Panc1 (cell line): ENCODE measurements at regions not wholly inside any gene's neighbourhood (a gene's known extent, or its start where the extent isn't known, plus 50 kb on each side); places are given as distances from the start of the nearest gene placed in this dataset.

Experiments
- ATAC-seq: fragments of 200-7000 bp; cut with Tn5 transposase; 2 replicates; pipeline ENCODE4 v1.9.1; 2020; ENCODE audit warnings: mild to moderate bottlenecking, moderate library complexity
- BruUV-seq: library from RNA; stranded (reverse); fragments of 400-500 nt; replicated peaks from 2 replicates; lab custom pipeline; 2021; lab: Mats Ljungman, UMichigan
- CTCF ChIA-PET: fragments of 300-600 bp; sonication (Branson Sonifier 250); formaldehyde crosslinking; loops from one replicate; lab custom pipeline; 2022; ENCODE audit warnings: antibody characterized with exemption; lab: Charles Lee
- POLR2A ChIA-PET: fragments of 300-600 bp; sonication (Branson Sonifier 250); formaldehyde crosslinking; loops from one replicate; lab custom pipeline; 2022; ENCODE audit warnings: antibody characterized with exemption; lab: Charles Lee
- DNase-seq: peaks from one replicate; pipeline ENCODE4 v3.0.0-alpha.2; 2010; ENCODE audit warnings: low read depth, low spot score
- H3K27ac ChIP-seq: 2 replicates; pipeline ENCODE4 v1.5.1; 2011; ENCODE audit warnings: mild to moderate bottlenecking, low read length, inconsistent platforms
- H3K27me3 ChIP-seq: fragments of 200-500 bp; sonication (Bioruptor generic); 2 replicates; pipeline ENCODE4 v1.6.0; 2014; ENCODE audit warnings: low read length, inconsistent platforms; ENCODE audit not compliant: control insufficient read depth, insufficient read depth
- H3K36me3 ChIP-seq: fragments of 200-500 bp; sonication (Bioruptor generic); 2 replicates; pipeline ENCODE4 v1.5.1; 2014; ENCODE audit warnings: inconsistent platforms, mild to moderate bottlenecking, low read length, moderate library complexity; ENCODE audit not compliant: control insufficient read depth, insufficient read depth
- H3K4me1 ChIP-seq: 2 replicates; pipeline ENCODE4 v1.5.1; 2011; ENCODE audit warnings: inconsistent platforms, mild to moderate bottlenecking, low read length, moderate library complexity; ENCODE audit not compliant: control insufficient read depth, insufficient read depth
- H3K4me3 ChIP-seq, 2 experiments: 2 replicates each; pipeline ENCODE4 v1.5.1; 2011 to 2012; ENCODE audit warnings: low read depth in 2 of 2, low read length in 2 of 2, mild to moderate bottlenecking in 2 of 2, inconsistent platforms in 1 of 2, moderate library complexity in 1 of 2
- H3K9me3 ChIP-seq: fragments of 200-500 bp; sonication (Bioruptor generic); 2 replicates; pipeline ENCODE4 v1.5.1; 2014; ENCODE audit warnings: low read depth, mild to moderate bottlenecking, inconsistent platforms, low read length, moderate library complexity; ENCODE audit not compliant: control insufficient read depth, insufficient read depth
- CTCF ChIP-seq: fragments of 450-650 bp; IDR thresholded peaks from 2 replicates; pipeline ENCODE4 v1.5.1; 2017; ENCODE audit warnings: mild to moderate bottlenecking
- SIN3A ChIP-seq: IDR thresholded peaks from 2 replicates; pipeline ENCODE4 v1.6.1; 2012; ENCODE audit warnings: low read depth, mild to moderate bottlenecking, low read length, moderate library complexity, borderline replicate concordance; ENCODE audit not compliant: insufficient read depth
- TCF7L2 ChIP-seq: IDR thresholded peaks from 2 replicates; pipeline ENCODE4 v1.6.1; 2011; ENCODE audit warnings: mild to moderate bottlenecking, low read depth, low read length, inconsistent platforms
- in situ Hi-C: cut with HindIII; loops from 2 replicates; pipeline ENCODE4 v1.10.0; 2016; ENCODE audit warnings: low sequenced_read_pairs, low pct_unique_long_range_greater_than_20kb
- intact Hi-C: fragments of 100-400 bp; cut with micrococcal nuclease; formaldehyde crosslinking; loops from one replicate; pipeline ENCODE4 v1.10.0; 2022; ENCODE audit not compliant: unreplicated experiment
- TF ChIP-seq, protein P1 (sequence below), 2 experiments: IDR thresholded peaks; 2 replicates each; pipeline ENCODE4 v1.6.1; 2011 to 2012; ENCODE audit warnings: low read depth in 2 of 2, control low read depth in 1 of 2, low read length in 1 of 2, mild to moderate bottlenecking in 1 of 2, moderate library complexity in 1 of 2; ENCODE audit not compliant: insufficient read depth in 1 of 2

DNA sequence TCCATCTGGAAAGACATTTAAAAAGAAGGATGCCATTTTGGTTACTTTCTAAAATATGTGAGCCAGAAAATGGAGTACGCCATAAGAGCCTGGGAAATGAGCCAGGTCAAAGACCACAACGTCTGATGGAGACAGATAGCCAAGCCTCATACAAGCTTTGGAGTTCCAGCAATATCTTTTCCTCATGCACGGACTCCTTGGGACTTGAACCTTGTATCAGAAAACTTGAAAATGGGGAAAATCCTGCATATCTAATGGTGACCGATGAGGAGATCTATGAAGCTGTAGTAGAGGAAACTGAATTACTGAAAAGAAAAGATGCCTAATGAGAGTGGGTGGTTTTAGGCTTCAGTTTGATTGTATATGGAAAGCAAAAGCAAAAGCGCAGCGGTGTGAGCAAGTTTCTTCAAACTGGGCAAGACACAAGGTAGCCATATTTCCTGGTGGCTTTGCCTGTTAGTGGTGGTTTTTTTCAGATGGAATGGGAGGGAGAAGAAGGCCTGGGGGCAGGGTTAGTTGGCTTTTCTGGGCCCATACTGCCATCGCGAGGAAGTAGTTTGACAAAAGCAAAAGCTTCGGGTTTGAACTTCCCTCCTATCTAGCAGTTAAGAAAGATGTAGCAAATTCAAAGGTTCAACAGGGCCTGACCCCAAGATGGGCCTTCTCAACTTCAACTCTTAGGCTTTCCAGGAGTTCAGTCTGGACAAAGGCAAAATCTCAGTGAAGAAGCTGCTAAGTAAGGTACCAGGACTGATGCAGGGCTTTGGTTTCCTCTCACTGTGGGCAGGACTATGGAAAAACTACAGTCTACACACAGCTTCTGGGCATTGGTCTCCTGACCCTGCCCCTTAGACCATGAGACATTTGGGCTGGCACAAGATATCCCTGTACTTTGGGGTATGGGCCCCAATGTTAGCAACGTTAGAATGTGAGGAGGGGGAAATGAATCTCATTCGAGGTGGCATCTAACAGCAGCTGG is 210.0 kb upstream of the STK26 start:
- H3K36me3 ChIP-seq, result no peaks in the 10 kb centered on the region
- no peaks in the 10 kb centered on the region for H3K9me3 ChIP-seq
- peak; percentile 36; the same call in 1 of the 2 replicates for TF ChIP-seq CTCF
- TF ChIP-seq, protein P1, sequence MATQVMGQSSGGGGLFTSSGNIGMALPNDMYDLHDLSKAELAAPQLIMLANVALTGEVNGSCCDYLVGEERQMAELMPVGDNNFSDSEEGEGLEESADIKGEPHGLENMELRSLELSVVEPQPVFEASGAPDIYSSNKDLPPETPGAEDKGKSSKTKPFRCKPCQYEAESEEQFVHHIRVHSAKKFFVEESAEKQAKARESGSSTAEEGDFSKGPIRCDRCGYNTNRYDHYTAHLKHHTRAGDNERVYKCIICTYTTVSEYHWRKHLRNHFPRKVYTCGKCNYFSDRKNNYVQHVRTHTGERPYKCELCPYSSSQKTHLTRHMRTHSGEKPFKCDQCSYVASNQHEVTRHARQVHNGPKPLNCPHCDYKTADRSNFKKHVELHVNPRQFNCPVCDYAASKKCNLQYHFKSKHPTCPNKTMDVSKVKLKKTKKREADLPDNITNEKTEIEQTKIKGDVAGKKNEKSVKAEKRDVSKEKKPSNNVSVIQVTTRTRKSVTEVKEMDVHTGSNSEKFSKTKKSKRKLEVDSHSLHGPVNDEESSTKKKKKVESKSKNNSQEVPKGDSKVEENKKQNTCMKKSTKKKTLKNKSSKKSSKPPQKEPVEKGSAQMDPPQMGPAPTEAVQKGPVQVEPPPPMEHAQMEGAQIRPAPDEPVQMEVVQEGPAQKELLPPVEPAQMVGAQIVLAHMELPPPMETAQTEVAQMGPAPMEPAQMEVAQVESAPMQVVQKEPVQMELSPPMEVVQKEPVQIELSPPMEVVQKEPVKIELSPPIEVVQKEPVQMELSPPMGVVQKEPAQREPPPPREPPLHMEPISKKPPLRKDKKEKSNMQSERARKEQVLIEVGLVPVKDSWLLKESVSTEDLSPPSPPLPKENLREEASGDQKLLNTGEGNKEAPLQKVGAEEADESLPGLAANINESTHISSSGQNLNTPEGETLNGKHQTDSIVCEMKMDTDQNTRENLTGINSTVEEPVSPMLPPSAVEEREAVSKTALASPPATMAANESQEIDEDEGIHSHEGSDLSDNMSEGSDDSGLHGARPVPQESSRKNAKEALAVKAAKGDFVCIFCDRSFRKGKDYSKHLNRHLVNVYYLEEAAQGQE (IDR thresholded peaks at IDR 0.05; ENCODE audit: insufficient read depth in 1 of 2, low read depth in 2 of 2, low read length in 1 of 2), result no peak
- intact Hi-C loops (no loop called here), in situ Hi-C loops (no loop called here)
- peak; percentile 83 for ATAC-seq
- peak overlapping the region; percentile 78 for H3K27ac ChIP-seq
- BruUV-seq, result no TSS peak
- H3K4me3 ChIP-seq, result peak overlapping the region; percentile 24 to 46; a peak in 3 of 4 replicates
- ChIA-PET CTCF (interaction anchor here (0.9 kb wide), 1 partner anchor 1237 kb away, joined by 3 read pairs; no protein-coding TSS in a partner anchor), POLR2A (no interaction called here)
- DNase-seq, result no peak
- no peaks in the 10 kb centered on the region for H3K27me3 ChIP-seq
- peaks cover 8% of the 10 kb centered on the region for H3K4me1 ChIP-seq

DNA sequence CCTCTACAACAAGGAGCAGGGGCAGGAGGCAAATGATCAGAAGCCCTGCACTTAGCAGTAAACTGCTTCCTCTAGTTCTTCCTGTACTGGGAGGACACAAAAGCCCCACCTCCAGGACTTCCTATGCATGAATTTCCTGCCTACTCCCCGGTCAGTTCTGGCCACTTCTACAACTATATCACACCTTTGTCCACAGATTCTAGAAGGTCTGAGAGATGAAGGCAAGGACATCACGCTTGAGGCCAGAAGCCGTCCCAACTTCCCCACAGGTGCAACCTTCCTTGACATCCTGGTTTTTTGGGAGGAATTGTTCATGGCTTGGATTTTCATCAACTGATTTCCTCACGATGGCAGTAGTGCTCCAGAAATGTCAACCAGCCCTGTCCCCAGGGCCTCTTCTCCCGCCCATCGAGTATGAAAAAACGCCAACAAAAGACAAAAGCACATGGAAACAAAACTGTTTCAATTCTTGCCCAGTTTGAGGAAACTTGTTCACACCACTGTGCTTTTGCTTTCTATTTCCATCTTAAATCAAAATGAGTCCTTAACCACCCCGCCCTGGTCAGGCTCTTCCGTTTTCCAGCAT is 206.5 kb upstream of the STK26 start:
- POLR2A ChIA-PET, result no interaction called here
- Histone ChIP-seq H3K9me3 (no peaks in the 10 kb centered on the region), H3K36me3 (no peaks in the 10 kb centered on the region), H3K4me1 (peaks cover 8% of the 10 kb centered on the region), H3K27me3 (no peaks in the 10 kb centered on the region), H3K4me3 (peak overlapping the region in 1 of 2 experiments; percentile 36; a peak in 2 of 4 replicates), H3K27ac (peak overlapping the region; percentile 72)
- in situ Hi-C loops, result no loop called here
- TF ChIP-seq, protein P1 (IDR thresholded peaks at IDR 0.05; ENCODE audit: insufficient read depth in 1 of 2, low read depth in 2 of 2, low read length in 1 of 2), result no peak
- TF ChIP-seq TCF7L2, result no peak
- peak; percentile 57 for TF ChIP-seq CTCF
- TF ChIP-seq SIN3A, result no peak
- intact Hi-C loops, result no loop called here
- CTCF ChIA-PET, result no interaction called here
- no peak for DNase-seq
- BruUV-seq, result no TSS peak
- ATAC-seq, result peak; percentile 88
